A673 (cell line): ENCODE measurements at regions not wholly inside any gene's neighbourhood (a gene's known extent, or its start where the extent isn't known, plus 50 kb on each side); places are given as distances from the start of the nearest gene placed in this dataset.
A peak's percentile ranks its signal among the peaks of the same experiment; 100 is the strongest.

Source experiments
- BruUV-seq: library from RNA; stranded (reverse); fragments of 400-500 nt; replicated peaks from 2 replicates; lab custom pipeline; 2021; lab: Mats Ljungman, UMichigan
- CTCF ChIA-PET: fragments of 300-600 bp; sonication (Branson Sonifier 250); formaldehyde crosslinking; loops from one replicate; lab custom pipeline; 2022; ENCODE audit warnings: antibody characterized with exemption; lab: Charles Lee
- POLR2A ChIA-PET: fragments of 300-600 bp; sonication (Branson Sonifier 250); formaldehyde crosslinking; loops from one replicate; lab custom pipeline; 2022; ENCODE audit warnings: antibody characterized with exemption; ENCODE audit not compliant: low non-redundant PET; lab: Charles Lee
- DNase-seq: peaks from one replicate; pipeline ENCODE4 v3.0.0-alpha.2; 2015; ENCODE audit warnings: low spot score
- H3K27ac ChIP-seq: fragments of 200-600 bp; sonication (generic); 2 replicates; pipeline ENCODE4 v1.5.1; 2016; ENCODE audit warnings: mixed run types, low read depth, mild to moderate bottlenecking, mixed read lengths, antibody characterized with exemption, low read length; ENCODE audit not compliant: poor library complexity, severe bottlenecking
- H3K27me3 ChIP-seq: fragments of 200-600 bp; sonication (generic); replicated peaks from 2 replicates; pipeline ENCODE4 v1.6.1; 2017; ENCODE audit warnings: mixed run types, low read depth, mild to moderate bottlenecking, mixed read lengths, antibody characterized with exemption, low read length; ENCODE audit not compliant: insufficient read depth, poor library complexity
- H3K36me3 ChIP-seq: fragments of 200-600 bp; sonication (generic); 2 replicates; pipeline ENCODE4 v1.6.1; 2016; ENCODE audit warnings: mixed run types, mild to moderate bottlenecking, mixed read lengths, antibody characterized with exemption, low read length; ENCODE audit not compliant: insufficient read depth, poor library complexity, severe bottlenecking
- H3K4me1 ChIP-seq: fragments of 200-600 bp; sonication (generic); 2 replicates; pipeline ENCODE4 v1.6.1; 2017; ENCODE audit warnings: mixed run types, mild to moderate bottlenecking, mixed read lengths, antibody characterized with exemption, low read length; ENCODE audit not compliant: insufficient read depth, poor library complexity, severe bottlenecking
- H3K4me3 ChIP-seq: fragments of 200-600 bp; sonication (generic); 2 replicates; pipeline ENCODE4 v1.5.1; 2016; ENCODE audit warnings: low read depth, mixed run types, mild to moderate bottlenecking, mixed read lengths, low read length; ENCODE audit not compliant: poor library complexity, severe bottlenecking
- H3K9me3 ChIP-seq: fragments of 200-600 bp; sonication (generic); 2 replicates; pipeline ENCODE4 v1.6.1; 2016; ENCODE audit warnings: mixed run types, low read depth, mild to moderate bottlenecking, mixed read lengths, antibody characterized with exemption, low read length; ENCODE audit not compliant: poor library complexity, severe bottlenecking
- CTCF ChIP-seq: fragments of 300-800, 200-600 bp; sonication (generic); conservative IDR thresholded peaks from 2 replicates; pipeline ENCODE4 v1.5.1; 2017; ENCODE audit warnings: low read depth, mild to moderate bottlenecking, antibody characterized with exemption, low read length, moderate library complexity, mixed read lengths
- EZH2 ChIP-seq: fragments of 200-600 bp; sonication (generic); IDR thresholded peaks from 2 replicates; pipeline ENCODE4 v1.6.1; 2017; ENCODE audit warnings: borderline replicate concordance, low read depth, mild to moderate bottlenecking, mixed read lengths, antibody characterized with exemption, low read length; ENCODE audit not compliant: poor library complexity, severe bottlenecking
- intact Hi-C: fragments of 100-400 bp; cut with micrococcal nuclease; formaldehyde crosslinking; loops from one replicate; pipeline ENCODE4 v1.10.0; 2022; ENCODE audit not compliant: unreplicated experiment

DNA sequence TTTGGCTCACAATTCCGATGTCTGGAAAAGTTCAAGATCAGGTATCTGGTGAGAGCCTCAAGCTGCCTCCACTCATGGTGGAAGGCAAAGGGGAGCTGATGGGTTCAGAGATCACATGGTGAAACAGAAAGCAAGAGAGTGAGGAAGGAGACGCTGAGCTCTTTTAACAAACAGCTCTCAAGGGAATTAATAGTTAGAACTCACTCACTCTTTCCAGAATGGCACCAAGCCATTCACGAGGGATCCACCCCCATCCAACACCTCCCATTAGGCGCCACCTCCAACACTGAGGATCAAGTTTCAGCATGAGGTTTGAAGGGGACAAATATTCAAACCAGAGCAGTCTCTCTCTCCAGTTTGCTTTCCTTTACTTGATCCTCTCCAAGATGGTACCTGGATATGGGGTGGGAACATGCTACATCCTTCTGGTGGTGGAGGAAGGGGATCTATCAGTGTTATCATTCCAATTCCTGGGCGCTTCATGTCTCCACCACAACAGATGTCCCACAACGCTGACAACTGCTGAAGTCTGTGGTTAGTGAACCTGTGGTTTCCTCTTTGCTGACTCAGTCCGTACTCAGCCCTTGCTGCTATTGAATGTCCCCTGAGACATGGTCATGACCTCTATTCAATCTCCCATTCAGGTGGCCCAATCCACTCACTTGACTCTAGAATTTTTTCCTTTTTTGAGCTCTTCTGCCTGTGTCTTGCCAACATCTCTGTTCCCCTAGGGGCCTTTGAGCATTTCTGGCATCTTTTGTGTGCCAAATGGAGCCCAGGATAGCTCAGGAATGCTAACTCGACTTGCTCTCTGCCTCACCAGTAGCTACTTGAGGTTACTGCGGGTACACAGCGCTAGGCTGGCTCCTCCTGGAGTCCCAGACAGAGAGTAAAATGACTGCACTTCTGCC is 395.2 kb downstream of the MID1IP1 start:
- Histone ChIP-seq H3K27me3 (no peaks in the 10 kb centered on the region), H3K4me1 (peaks cover 13% of the 10 kb centered on the region), H3K4me3 (no peak overlapping the region), H3K27ac (no peak overlapping the region), H3K9me3 (no peaks in the 10 kb centered on the region), H3K36me3 (no peaks in the 10 kb centered on the region)
- DNase-seq = peak; percentile 62
- no peak for TF ChIP-seq EZH2
- no peak for TF ChIP-seq CTCF
- BruUV-seq = no TSS peak
- ChIA-PET CTCF (no interaction called here), POLR2A (no interaction called here)
- intact Hi-C loops = no loop called here

DNA sequence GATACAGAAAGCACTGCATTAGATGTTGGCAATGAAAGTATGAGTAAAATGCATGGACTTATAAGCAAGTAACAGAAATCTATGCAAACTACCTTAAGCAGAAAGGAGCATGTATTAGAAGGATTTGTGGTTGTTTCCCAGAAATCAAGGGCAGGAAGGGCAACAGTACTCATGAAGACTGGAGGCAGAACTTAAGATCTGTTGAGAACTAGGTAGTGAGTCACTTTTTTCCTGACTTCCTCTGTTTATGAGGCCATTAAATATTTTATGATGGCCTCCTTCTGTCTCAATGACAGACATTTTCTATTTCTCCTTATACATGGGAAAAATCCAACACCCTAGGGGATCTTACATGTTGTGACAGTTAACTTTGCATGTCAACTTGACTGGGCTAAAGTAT is 398.2 kb downstream of the MID1IP1 start:
- ChIA-PET CTCF (no interaction called here), POLR2A (no interaction called here)
- no TSS peak for BruUV-seq
- Histone ChIP-seq H3K27ac (no peak overlapping the region), H3K4me3 (no peak overlapping the region), H3K36me3 (no peaks in the 10 kb centered on the region), H3K4me1 (peaks cover 13% of the 10 kb centered on the region), H3K27me3 (no peaks in the 10 kb centered on the region), H3K9me3 (no peaks in the 10 kb centered on the region)
- no peak for DNase-seq
- TF ChIP-seq EZH2 (no peak), CTCF (no peak)
- intact Hi-C loops = no loop called here

- ChIA-PET CTCF (no interaction called here), POLR2A (no interaction called here)
- no peaks in the 10 kb centered on the region for H3K9me3 ChIP-seq
- H3K27ac ChIP-seq = no peak overlapping the region
- intact Hi-C loops = no loop called here
- no peaks in the 10 kb centered on the region for H3K4me1 ChIP-seq
- TF ChIP-seq EZH2 (no peak), CTCF (no peak)
- no peaks in the 10 kb centered on the region for H3K36me3 ChIP-seq
- H3K27me3 ChIP-seq = no peaks in the 10 kb centered on the region
- H3K4me3 ChIP-seq = no peak overlapping the region
- no TSS peak for BruUV-seq
- DNase-seq = no peak
Measured at GRCh38 chrX:39201305-39201990, 400.2 kb downstream of the MID1IP1 start.
